Upper lobe of left lung (tissue), 6 donors: ENCODE measurements at regions not wholly inside any gene's neighbourhood (a gene's known extent, or its start where the extent isn't known, plus 50 kb on each side); places are given as distances from the start of the nearest gene placed in this dataset.

ENCODE experiments used
- ATAC-seq, 2 donors: fragments of 200-7000 bp; cut with Tn5 transposase; one replicate each; pipeline ENCODE4 v1.9.1; 2022; ENCODE audit warnings: mild to moderate bottlenecking in 2 of 2, moderate library complexity in 2 of 2; ENCODE audit not compliant: low FRiP score in 2 of 2
- DNase-seq, 2 donors: peaks; one replicate each; pipeline ENCODE4 v3.0.0-alpha.2; 2019 to 2020
- H3K27ac ChIP-seq, 4 donors: fragments of 200-600 bp; sonication (generic); one replicate each; pipeline ENCODE4 v1.5.1; 2016 to 2019
- H3K27me3 ChIP-seq, 4 donors: fragments of 200-600 bp; sonication (generic); one replicate each; pipeline ENCODE4 v1.5.1; 2017 to 2019
- H3K36me3 ChIP-seq, 4 donors: fragments of 200-600 bp; sonication (generic); one replicate each; pipeline ENCODE4 v1.5.1; 2016 to 2019
- H3K4me1 ChIP-seq, 4 donors: fragments of 200-600 bp; sonication (generic); one replicate each; pipeline ENCODE4 v1.5.1; 2018 to 2019
- H3K4me3 ChIP-seq, 4 donors: fragments of 200-600 bp; sonication (generic); one replicate each; pipeline ENCODE4 v1.5.1; 2017 to 2019; ENCODE audit warnings: mild to moderate bottlenecking in 2 of 4, moderate library complexity in 1 of 4
- H3K9me3 ChIP-seq, 4 donors: fragments of 200-600 bp; sonication (generic); one replicate each; pipeline ENCODE4 v1.5.1; 2018 to 2019
- EP300 ChIP-seq, 4 donors: sonication (generic); formaldehyde crosslinking; IDR thresholded peaks; one replicate each; pipeline ENCODE4 v1.5.1; 2017; ENCODE audit warnings: antibody characterized with exemption in 4 of 4, control low read depth in 2 of 4
- POLR2A ChIP-seq, 4 donors: fragments of 450-650 bp; IDR thresholded peaks; one replicate each; pipeline ENCODE4 v1.5.1; 2016 to 2017; ENCODE audit warnings: antibody characterized with exemption in 4 of 4, mild to moderate bottlenecking in 2 of 4
- POLR2AphosphoS5 ChIP-seq, 2 donors: sonication (generic); formaldehyde crosslinking; IDR thresholded peaks; one replicate each; pipeline ENCODE4 v1.5.1; 2017; ENCODE audit warnings: antibody characterized with exemption in 2 of 2
- WGBS, 2 donors: methylation state at CpG; one replicate each; pipeline ENCODE4 v1.1.5; 2017 to 2018; 5-methylcytosine and 5-hydroxymethylcytosine counted together
- TF ChIP-seq, protein P1 (sequence below), 6 experiments: fragments of 450-650 bp in 4 of 6; fragments of 200-600 bp in 2 of 6; sonication (generic) in 2 of 6; IDR thresholded peaks; one replicate each; pipeline ENCODE4 v1.5.1; 2016 to 2019; ENCODE audit warnings: antibody characterized with exemption in 6 of 6
- donor health status: DM: no; HTN: no; CAD: no; lungs with moderate emphysema.
- donor health status: DM: no; HTN: yes; CAD: no; lungs with severe emphysema.

DNA sequence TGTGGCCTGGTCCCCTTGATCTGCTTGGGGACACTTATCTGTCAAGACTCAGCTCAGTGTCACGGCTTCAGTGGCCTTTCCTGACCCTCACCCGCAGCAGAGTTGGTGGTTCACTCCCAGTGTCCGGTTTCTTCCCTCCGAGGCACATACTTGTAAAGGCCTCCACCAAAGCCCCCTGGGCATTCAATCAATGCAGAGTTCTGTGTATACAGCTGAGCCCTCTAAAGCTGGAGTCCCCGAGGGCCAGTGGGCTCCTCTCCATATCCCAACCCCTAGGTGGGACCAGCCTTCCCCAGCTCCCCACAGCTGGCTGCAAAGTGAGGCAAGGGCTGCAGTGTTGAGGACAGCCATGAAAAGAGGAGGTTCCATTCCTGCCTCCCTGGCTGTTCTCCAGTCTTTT, 70.9 kb upstream of the RGMA start:
- H3K27ac ChIP-seq, result no peak overlapping the region
- no peaks in the 10 kb centered on the region for H3K36me3 ChIP-seq
- no peak overlapping the region for H3K4me3 ChIP-seq
- no peaks in the 10 kb centered on the region for H3K4me1 ChIP-seq
- ATAC-seq (no peak), DNase-seq (no peak)
- TF ChIP-seq EP300 (IDR thresholded peaks at IDR 0.05) (no peak), POLR2AphosphoS5 (IDR thresholded peaks at IDR 0.05) (no peak), POLR2A (IDR thresholded peaks at IDR 0.05) (no peak)
- TF ChIP-seq, protein P1, sequence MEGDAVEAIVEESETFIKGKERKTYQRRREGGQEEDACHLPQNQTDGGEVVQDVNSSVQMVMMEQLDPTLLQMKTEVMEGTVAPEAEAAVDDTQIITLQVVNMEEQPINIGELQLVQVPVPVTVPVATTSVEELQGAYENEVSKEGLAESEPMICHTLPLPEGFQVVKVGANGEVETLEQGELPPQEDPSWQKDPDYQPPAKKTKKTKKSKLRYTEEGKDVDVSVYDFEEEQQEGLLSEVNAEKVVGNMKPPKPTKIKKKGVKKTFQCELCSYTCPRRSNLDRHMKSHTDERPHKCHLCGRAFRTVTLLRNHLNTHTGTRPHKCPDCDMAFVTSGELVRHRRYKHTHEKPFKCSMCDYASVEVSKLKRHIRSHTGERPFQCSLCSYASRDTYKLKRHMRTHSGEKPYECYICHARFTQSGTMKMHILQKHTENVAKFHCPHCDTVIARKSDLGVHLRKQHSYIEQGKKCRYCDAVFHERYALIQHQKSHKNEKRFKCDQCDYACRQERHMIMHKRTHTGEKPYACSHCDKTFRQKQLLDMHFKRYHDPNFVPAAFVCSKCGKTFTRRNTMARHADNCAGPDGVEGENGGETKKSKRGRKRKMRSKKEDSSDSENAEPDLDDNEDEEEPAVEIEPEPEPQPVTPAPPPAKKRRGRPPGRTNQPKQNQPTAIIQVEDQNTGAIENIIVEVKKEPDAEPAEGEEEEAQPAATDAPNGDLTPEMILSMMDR (IDR thresholded peaks at IDR 0.05), result no peak
- H3K9me3 ChIP-seq, result no peaks in the 10 kb centered on the region
- WGBS, 2 donors, result 69 to 82% methylated on average over 5 of the region's 5 CpGs
- no peaks in the 10 kb centered on the region for H3K27me3 ChIP-seq

DNA sequence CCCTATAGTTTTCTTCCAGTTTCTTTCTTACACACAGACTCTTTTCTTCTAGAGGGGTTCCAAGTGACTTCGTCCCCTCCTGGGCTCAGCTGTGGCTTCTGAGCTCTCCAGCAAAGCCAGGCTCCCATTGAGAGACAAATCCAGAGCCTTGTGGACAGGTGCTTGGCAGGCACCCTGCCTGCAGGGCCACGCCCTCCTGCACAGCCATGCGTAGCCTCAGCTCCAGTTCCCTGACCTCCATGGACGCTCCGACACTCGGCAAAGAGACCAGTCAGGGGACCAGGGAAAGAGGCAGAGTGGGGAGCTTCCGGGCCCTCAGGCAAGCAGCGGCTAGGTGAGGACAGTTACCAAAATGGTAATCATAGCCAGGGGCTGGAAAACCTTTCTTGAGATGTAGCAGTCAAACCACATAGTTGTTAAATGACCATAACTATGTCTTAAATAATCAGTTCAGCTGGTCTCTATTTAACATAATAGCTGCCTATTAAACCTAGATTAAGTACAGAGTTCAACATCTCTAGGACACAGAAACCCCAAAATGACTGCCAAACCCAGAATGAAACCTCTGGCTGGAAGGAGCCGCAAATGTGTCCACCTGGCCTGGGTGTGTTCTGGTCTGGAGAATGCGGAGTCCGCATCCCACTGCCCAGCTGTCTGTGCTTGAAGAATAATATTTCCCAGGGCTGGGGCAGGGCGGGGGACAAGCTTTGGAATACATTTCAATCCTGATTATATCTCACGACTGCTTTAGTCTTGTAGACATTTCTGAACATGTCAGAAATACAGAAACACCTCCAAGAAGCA, 69.3 kb upstream of the RGMA start:
- no peak overlapping the region for H3K27ac ChIP-seq
- no peaks in the 10 kb centered on the region for H3K4me1 ChIP-seq
- H3K36me3 ChIP-seq, result no peaks in the 10 kb centered on the region
- no peak for DNase-seq
- 91 to 94% methylated on average over 13 of the region's 13 CpGs for WGBS, 2 donors
- TF ChIP-seq EP300 (IDR thresholded peaks at IDR 0.05), result no peak
- TF ChIP-seq POLR2A (IDR thresholded peaks at IDR 0.05), result no peak
- TF ChIP-seq, protein P1 (IDR thresholded peaks at IDR 0.05), result no peak
- TF ChIP-seq POLR2AphosphoS5 (IDR thresholded peaks at IDR 0.05), result no peak
- no peaks in the 10 kb centered on the region for H3K9me3 ChIP-seq
- no peaks in the 10 kb centered on the region for H3K27me3 ChIP-seq
- no peak overlapping the region for H3K4me3 ChIP-seq
- no peak for ATAC-seq

DNA sequence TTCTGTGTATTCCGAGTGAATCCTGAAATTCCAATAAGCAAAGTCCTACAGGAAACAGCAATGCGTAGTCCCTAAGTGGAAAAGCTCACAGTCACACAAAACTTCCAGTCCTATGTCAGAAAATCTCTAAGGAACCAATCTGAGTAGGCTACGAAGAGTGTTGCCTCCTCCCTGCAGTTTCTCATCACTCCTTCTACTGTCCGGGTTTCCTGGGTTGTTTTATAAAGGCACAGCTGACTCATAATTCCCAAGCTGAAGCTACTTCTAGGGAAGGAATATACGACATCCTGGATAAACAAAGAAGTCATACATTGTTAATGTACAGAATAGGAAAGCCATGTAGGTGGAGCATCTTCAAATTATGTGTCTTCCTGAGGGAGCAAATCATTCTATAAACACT, 65.7 kb upstream of the RGMA start:
- Histone ChIP-seq H3K36me3 (no peaks in the 10 kb centered on the region), H3K27ac (no peak overlapping the region), H3K4me3 (no peak overlapping the region), H3K27me3 (no peaks in the 10 kb centered on the region), H3K9me3 (no peaks in the 10 kb centered on the region), H3K4me1 (peaks cover 0 to 5% (median 0%) of the 10 kb centered on the region in 4 donors)
- WGBS, 2 donors, result 47 to 71% methylated on average over 5 of the region's 5 CpGs
- TF ChIP-seq EP300 (IDR thresholded peaks at IDR 0.05), result no peak
- TF ChIP-seq, protein P1 (IDR thresholded peaks at IDR 0.05), result no peak
- no peak for TF ChIP-seq POLR2A (IDR thresholded peaks at IDR 0.05)
- TF ChIP-seq POLR2AphosphoS5 (IDR thresholded peaks at IDR 0.05), result no peak
- DNase-seq, result no peak
- ATAC-seq, result no peak

DNA sequence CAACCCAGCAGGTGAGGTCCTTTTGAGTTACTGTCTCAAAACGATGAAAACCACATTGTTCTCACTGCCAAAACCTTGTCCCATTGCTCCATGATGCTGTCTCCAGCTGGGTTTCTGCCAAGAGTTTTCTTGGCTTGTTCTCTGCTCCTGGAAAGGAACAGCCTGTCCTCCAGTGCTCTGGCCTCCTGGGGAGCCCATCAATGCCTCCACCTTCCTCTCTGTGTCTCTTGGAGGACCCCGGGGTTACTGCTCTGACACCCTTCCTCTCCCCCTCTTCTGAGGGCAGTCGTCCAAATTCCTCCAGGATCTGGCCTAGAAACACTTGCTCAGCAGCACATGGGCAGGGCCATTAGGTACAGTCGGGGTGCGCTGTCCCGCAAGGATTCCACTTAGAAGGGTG, 63.9 kb upstream of the RGMA start:
- no peak overlapping the region for H3K4me3 ChIP-seq
- no peak overlapping the region for H3K27ac ChIP-seq
- H3K4me1 ChIP-seq, result peaks cover 0 to 5% (median 0%) of the 10 kb centered on the region in 4 donors
- whole genome bisulfite sequencing, 2 donors, result 32 to 38% methylated on average over 4 to 6 of the region's 6 CpGs
- DNase-seq (no peak), ATAC-seq (peak in 1 of 2 donors; percentile 71)
- no peaks in the 10 kb centered on the region for H3K9me3 ChIP-seq
- TF ChIP-seq POLR2A (IDR thresholded peaks at IDR 0.05) (no peak), EP300 (IDR thresholded peaks at IDR 0.05) (no peak), POLR2AphosphoS5 (IDR thresholded peaks at IDR 0.05) (no peak)
- TF ChIP-seq, protein P1 (IDR thresholded peaks at IDR 0.05), result no peak
- no peaks in the 10 kb centered on the region for H3K27me3 ChIP-seq
- no peaks in the 10 kb centered on the region for H3K36me3 ChIP-seq

DNA sequence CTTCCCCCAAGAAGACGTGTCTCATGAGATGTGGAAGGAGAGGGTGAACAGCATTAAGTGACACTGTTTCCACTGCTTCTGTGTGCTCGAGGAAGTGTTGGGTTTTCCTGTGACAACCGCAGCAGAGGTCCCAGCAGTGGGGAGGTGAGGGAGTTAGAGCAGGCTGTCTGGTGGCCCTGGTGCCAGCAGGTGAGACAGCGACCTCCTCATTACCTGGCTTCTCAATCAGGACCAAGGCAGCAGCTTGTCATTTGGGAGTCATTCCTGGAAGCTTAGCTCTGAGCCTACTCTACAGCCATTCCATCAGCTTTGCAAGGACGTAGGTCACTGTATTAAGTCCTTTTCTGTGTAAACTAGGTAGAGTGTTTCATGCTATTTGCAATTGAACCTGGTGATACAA, 63.3 kb upstream of the RGMA start:
- WGBS, 2 donors, result 51 to 60% methylated on average over 5 of the region's 5 CpGs

More for the DNA sequence above, 63.3 kb upstream of the RGMA start:
- Histone ChIP-seq H3K9me3 (no peaks in the 10 kb centered on the region), H3K4me1 (peaks cover 0 to 5% (median 0%) of the 10 kb centered on the region in 4 donors), H3K27ac (no peak overlapping the region), H3K36me3 (no peaks in the 10 kb centered on the region), H3K4me3 (no peak overlapping the region), H3K27me3 (no peaks in the 10 kb centered on the region)
- TF ChIP-seq POLR2AphosphoS5 (IDR thresholded peaks at IDR 0.05) (peak in 1 of 2 donors; percentile 55), POLR2A (IDR thresholded peaks at IDR 0.05) (no peak)
- ATAC-seq (peak; percentile 9 to 23), DNase-seq (peak in 1 of 2 donors; percentile 29)
